Epithelial cell of prostate (primary cell): ENCODE measurements at regions not wholly inside any gene's neighbourhood (a gene's known extent, or its start where the extent isn't known, plus 50 kb on each side); places are given as distances from the start of the nearest gene placed in this dataset.

Source experiments
- DNase-seq: peaks from one replicate; pipeline ENCODE4 v3.0.0-alpha.2; 2011; ENCODE audit warnings: low read depth, low spot score
- H3K27ac ChIP-seq: fragments of 450-650 bp; 2 replicates; pipeline ENCODE4 v1.5.1; 2017; ENCODE audit warnings: mild to moderate bottlenecking

DNA sequence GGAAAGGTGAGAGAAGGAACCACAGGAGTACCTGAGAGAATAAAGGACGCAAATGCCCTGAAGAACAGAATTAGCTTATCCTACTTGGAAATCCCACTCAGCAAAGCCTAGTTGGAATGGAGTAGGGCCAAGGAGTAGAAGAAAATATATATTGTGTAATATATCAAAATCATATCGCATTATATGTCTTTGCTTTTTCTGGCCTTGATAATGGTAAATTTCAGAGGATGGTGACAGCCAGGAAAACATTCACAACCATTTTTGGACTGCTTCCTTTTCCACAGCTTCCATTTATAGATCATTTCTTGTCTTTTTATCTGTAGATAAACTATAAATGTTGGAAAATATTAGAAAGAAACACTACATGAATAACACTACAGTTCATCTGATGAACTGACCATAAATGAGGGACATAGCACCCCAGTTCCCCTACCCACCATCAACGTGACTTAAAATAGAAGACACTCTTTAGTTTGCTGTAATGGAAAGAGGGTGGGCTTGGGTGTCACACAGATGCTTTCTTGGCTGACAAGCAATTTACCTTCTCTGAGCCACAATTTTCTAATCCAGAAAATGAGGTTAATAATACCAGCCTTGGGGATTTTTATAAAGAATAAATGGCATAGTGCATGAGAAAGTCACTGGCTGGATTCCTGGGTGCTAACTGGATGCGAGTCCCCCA, 569.6 kb downstream of the NTRK3 start:
- no peak overlapping the region for H3K27ac ChIP-seq
- no peak for DNase-seq

DNA sequence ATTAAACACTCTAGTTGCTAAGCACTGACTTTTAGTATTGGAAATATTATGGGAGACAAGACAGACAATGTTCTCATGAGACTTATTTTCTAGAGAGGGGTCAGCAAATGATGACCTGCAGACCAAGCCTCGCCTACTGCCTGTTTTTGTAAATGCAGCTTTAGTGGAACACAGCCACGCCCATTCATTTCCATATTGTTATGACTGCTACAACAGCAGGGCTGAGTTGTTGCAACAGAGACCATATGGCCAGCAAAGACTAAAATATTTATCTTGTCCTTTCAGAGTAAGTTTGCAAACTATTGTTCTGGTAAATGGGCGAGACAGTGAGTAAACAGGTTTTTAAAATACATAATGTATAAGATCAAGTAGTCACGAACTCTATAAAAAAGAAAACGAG, 570.2 kb downstream of the NTRK3 start:
- no peak for DNase-seq

DNA sequence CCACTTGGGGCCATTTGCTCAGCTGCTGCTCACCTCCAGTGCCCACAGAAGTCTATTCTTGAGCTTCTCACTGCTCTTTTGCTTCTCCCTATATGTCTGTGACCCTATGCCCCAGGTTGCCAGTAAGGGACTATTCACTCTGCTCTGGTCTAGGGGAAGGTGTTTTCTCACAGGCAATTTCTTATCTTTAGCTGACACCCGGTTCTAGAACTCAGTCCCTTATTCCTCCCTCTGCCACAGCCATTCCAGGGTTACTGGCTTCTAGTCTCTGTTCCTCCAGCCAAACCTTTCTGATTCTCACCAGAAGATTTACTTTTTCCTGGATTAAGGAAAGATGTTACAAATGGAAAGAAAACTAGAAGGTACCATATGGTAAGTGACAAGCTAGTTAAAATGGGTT, 574.0 kb downstream of the NTRK3 start:
- H3K27ac ChIP-seq, result no peak overlapping the region
- no peak for DNase-seq

More for the DNA sequence above, 570.2 kb downstream of the NTRK3 start:
- no peak overlapping the region for H3K27ac ChIP-seq

- H3K27ac ChIP-seq, result no peak overlapping the region
- DNase-seq, result no peak
Measured at GRCh38 chr15:87681104-87681503, 575.4 kb downstream of the NTRK3 start.

- no peak overlapping the region for H3K27ac ChIP-seq
- no peak for DNase-seq
Measured at GRCh38 chr15:87680208-87680607, 576.3 kb downstream of the NTRK3 start.

DNA sequence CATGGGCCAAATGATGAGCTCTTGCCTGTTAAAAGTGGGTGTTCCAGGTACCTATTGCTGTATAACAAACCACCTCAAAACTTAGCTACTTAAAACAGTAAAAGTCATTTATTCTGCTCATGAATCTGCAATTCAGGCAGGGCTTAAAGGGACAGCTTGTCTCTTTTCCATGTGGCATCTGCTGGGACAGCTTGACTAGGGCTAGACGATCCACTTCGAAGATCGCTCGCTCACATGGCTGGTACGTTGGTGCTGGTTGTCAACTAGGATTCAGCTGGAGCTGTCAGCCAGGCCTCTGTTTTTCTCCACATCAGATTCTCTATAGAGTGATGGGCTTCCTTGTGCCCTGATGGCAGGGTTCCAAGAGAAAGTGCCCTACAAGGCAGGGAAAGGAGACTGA, 581.3 kb downstream of the NTRK3 start:
- no peak overlapping the region for H3K27ac ChIP-seq
- no peak for DNase-seq

GRCh38 chr15:87672309-87673288, 583.9 kb downstream of the NTRK3 start:
- no peak for DNase-seq
- H3K27ac ChIP-seq, result no peak overlapping the region

DNA sequence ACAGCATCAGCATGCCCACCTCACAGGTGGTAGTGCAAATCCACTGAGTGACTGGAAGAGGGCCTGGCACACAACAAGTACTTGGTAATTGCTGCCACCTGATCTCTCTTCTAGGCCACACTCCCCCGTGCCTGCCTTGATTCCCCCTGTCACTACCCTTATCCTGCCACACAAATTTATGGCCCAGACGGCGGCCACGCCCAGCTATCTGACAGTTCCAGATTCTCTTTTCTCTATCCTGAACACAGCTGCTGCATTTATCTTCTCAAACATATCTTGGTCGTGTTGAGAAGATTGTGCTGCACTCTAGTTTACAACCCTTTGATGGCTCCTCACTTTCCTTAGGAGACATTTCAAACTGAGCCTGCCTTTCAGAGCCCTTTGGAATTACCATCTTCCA, 585.2 kb downstream of the NTRK3 start:
- H3K27ac ChIP-seq, result no peak overlapping the region
- no peak for DNase-seq

DNA sequence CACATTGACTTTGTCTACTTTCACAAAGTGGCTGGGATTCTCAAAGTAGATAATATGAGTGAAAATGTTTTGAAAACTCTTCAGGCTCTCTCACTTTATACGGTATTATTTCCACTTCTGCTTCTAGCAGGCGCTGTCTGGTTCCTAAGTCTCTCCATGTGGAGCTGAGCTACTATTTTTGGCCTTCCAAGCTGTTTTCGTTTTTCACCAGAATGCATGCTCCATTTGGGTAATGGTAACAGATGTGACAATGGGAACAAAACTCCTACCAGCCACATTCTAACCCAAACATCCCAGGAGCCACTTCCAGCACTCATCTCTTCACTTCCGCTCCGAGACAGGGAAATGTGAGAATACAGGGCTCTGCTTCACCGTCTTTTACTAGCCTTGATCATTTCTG, 586.7 kb downstream of the NTRK3 start:
- H3K27ac ChIP-seq, result peak overlapping the region; percentile 42
- DNase-seq, result no peak

DNA sequence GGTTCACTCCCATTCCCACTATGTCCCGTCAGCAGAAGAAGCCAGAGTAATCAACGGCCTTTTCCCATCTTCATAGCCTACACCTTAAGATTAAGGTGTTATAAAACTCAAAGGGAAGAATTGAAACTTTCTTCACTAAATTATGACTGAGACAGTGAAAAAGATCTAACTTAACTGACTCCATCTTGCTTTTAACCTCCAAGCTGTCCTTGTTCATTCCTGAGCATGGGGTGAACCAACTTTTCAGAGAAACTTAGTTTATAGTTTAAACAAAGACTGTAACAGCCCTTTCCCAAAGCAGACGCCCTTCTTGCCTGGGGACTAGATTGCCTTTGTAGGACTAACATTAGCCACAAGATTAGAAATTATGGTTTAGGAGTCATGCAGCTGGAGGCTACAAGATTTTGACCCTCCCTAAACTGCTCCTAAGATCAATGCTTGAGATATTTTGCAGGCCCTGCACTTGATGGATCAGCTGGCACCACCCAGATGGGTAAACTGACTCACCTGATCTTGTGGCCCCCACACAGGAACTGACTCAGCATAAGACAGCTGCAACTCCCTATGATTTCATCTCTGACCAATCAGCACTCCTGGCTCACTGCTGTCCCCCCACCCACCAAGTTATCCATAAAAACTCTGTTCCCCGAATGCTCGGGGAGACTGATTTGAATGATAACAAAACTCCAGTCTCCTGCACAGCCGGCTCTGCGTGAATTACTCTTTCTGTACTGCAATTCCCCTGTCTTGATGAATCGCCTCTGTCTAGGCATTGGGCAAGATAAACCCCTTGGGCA, 587.6 kb downstream of the NTRK3 start:
- peak overlapping the region; percentile 42 for H3K27ac ChIP-seq
- DNase-seq, result peak; percentile 20

- H3K27ac ChIP-seq, result no peak overlapping the region
- DNase-seq, result no peak
Measured at GRCh38 chr15:87667643-87668042, 588.9 kb downstream of the NTRK3 start.

DNA sequence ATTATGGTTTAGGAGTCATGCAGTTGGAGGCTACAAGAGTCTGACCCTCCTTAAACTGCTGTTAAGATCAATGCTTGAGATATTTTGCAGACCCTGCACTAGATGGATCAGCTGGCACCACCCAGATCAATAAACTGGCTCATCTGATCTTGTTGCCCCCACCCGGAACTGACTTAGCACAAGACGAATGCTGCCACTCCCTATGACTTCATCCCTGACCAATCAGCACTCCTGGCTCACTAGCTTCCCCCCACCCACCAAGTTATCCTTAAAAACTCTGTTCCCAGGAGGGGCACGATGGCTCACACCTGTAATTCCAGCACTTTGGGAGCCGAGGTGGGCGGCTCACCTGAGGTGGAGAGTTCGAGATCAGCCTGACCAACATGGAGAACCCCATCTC, 594.0 kb downstream of the NTRK3 start:
- no peak for DNase-seq
- H3K27ac ChIP-seq, result no peak overlapping the region

DNA sequence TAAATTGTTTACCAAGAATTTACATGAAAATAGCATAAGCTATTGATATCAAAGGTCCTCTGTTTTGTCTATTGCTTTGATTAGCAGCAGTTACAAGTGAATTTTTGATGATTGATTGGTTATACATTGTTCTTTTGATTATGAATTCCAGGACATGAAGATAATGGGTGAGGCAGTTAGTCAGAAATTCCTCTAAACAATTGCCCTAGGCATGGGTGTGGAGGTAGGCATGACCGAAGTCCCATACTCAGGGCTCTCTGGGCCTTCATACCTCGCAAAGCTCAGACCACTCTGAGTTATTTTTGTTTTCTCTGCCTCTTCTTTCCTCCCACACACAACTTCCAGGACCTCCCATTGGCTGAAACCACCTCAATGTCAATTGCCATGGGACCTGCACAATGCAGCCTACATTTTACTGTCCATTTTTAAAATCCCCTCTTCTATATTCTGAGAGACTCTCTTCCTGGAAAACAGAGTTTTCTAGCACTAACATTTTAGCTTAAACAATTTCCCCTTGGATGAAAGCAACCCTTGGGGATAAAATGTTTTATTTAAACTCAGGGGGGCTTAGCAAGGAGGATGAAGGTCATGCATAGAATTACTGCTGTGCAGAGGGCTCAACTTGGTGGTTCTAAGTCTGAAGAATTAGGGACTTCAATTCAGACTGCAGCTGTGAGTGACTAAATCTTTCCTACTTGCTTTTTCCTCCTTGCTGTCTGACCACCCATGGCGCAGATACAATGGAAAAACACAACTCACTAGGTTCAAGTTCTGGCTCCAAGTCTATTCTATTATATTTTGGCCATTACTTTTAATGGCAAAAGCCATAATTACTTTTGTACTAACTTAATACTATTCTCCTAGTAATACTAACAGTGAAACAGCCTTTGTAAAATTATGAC, 594.8 kb downstream of the NTRK3 start:
- no peak overlapping the region for H3K27ac ChIP-seq
- no peak for DNase-seq

GRCh38 chr15:87660251-87661129, 596.0 kb downstream of the NTRK3 start:
- DNase-seq, result no peak
- H3K27ac ChIP-seq, result no peak overlapping the region

GRCh38 chr15:87656372-87656771, 600.2 kb downstream of the NTRK3 start:
- H3K27ac ChIP-seq, result no peak overlapping the region
- DNase-seq, result no peak

GRCh38 chr15:87653646-87654045, 602.9 kb downstream of the NTRK3 start:
- DNase-seq, result no peak

GRCh38 chr15:87649175-87649574, 607.4 kb downstream of the NTRK3 start:
- no peak overlapping the region for H3K27ac ChIP-seq
- no peak for DNase-seq

More at GRCh38 chr15:87653646-87654045, 602.9 kb downstream of the NTRK3 start:
- H3K27ac ChIP-seq, result no peak overlapping the region

- no peak for DNase-seq
- H3K27ac ChIP-seq, result no peak overlapping the region
Measured at GRCh38 chr15:87648278-87648677, 608.3 kb downstream of the NTRK3 start.

- no peak overlapping the region for H3K27ac ChIP-seq
- no peak for DNase-seq
Measured at GRCh38 chr15:87645723-87646122, 610.8 kb downstream of the NTRK3 start.
